ENCODE measurements at regions not wholly inside any gene's neighbourhood (a gene's known extent, or its start where the extent isn't known, plus 50 kb on each side); places are given as distances from the start of the nearest gene placed in this dataset.

- H2BK20ac ChIP-seq (ENCODE audit: low read depth, low read length): no peak overlapping the region
- H4K20me1 ChIP-seq (ENCODE audit: insufficient read depth, low read length): no peaks in the 10 kb centered on the region
- CTCF ChIA-PET: interaction anchor here (1.2 kb wide), 1 partner anchor 11 kb away, joined by 3 read pairs; no protein-coding TSS in a partner anchor
- no peak overlapping the region for H2AFZ ChIP-seq (replicated peaks; ENCODE audit: low read length, poor library complexity)
- no peak overlapping the region for H4K5ac ChIP-seq (ENCODE audit: low read depth, low read length)
- H3K9ac ChIP-seq (ENCODE audit: low read depth, low read length): no peak overlapping the region
- DNase-seq: no peak
- H3K9me3 ChIP-seq (ENCODE audit: control insufficient read depth, insufficient read depth, low read length): no peaks in the 10 kb centered on the region
- no peak overlapping the region for H3K27ac ChIP-seq (ENCODE audit: insufficient read depth, low read length)
- no peak overlapping the region for H3K4me3 ChIP-seq (ENCODE audit: insufficient read depth, low read depth, low read length)
- no peak overlapping the region for H3K4ac ChIP-seq (ENCODE audit: low read depth, low read length)
- H3K36me3 ChIP-seq (ENCODE audit: control insufficient read depth, insufficient read depth, low read length): no peaks in the 10 kb centered on the region
- no peaks in the 10 kb centered on the region; the same call in 1 of the 2 replicates for H3K27me3 ChIP-seq (ENCODE audit: control insufficient read depth, insufficient read depth, low read length)
- POLR2A ChIA-PET (ENCODE audit: unreplicated experiment): no interaction called here
- H4K91ac ChIP-seq (ENCODE audit: insufficient read depth, low read depth, low read length): no peak overlapping the region
- H2BK5ac ChIP-seq (ENCODE audit: low read depth, low read length, poor library complexity, severe bottlenecking): no peak overlapping the region
- no peak overlapping the region for H3K4me2 ChIP-seq (ENCODE audit: low read depth, low read length)
- no peaks in the 10 kb centered on the region for H3K4me1 ChIP-seq (ENCODE audit: control insufficient read depth, insufficient read depth, low read length)
- H3K79me1 ChIP-seq (ENCODE audit: low read depth in 1 of 2, low read length in 2 of 2): no peaks in the 10 kb centered on the region
- no TSS peak for BruUV-seq (replicated peaks)
- no peak overlapping the region for H3K23ac ChIP-seq (ENCODE audit: low read depth, low read length)
- H4K8ac ChIP-seq (ENCODE audit: low read depth in 2 of 2, low read length in 2 of 2): no peak overlapping the region
- dilution Hi-C loops (cut with HindIII; ENCODE audit: low sequenced_read_pairs, unreplicated experiment): no loop called here
- no CpG with 5 or more reads among the region's 4 CpGs for WGBS, 2 experiments (ENCODE audit: extremely low coverage in 2 of 2, insufficient read length in 1 of 2)
- no peak overlapping the region for H2BK120ac ChIP-seq (ENCODE audit: low read depth, low read length)
- TF ChIP-seq RCOR1 (IDR thresholded peaks at IDR 0.05; ENCODE audit: insufficient replicate concordance, low read length) (no peak), MXI1 (IDR thresholded peaks at IDR 0.05; ENCODE audit: borderline replicate concordance, low read depth, low read length) (no peak), CHD1 (IDR thresholded peaks at IDR 0.05; ENCODE audit: low read depth, low read length) (no peak), SMC3 (IDR thresholded peaks at IDR 0.05; ENCODE audit: low read depth, low read length) (no peak), FOS (IDR thresholded peaks at IDR 0.05; ENCODE audit: low read depth, low read length) (no peak), POLR2A (IDR thresholded peaks at IDR 0.05; ENCODE audit: low read depth, low read length) (no peak), NFE2L2 (IDR thresholded peaks at IDR 0.05; ENCODE audit: low read depth, low read length) (no peak), USF2 (IDR thresholded peaks at IDR 0.05; ENCODE audit: low read depth, low read length) (no peak)
- TF ChIP-seq, protein P1, sequence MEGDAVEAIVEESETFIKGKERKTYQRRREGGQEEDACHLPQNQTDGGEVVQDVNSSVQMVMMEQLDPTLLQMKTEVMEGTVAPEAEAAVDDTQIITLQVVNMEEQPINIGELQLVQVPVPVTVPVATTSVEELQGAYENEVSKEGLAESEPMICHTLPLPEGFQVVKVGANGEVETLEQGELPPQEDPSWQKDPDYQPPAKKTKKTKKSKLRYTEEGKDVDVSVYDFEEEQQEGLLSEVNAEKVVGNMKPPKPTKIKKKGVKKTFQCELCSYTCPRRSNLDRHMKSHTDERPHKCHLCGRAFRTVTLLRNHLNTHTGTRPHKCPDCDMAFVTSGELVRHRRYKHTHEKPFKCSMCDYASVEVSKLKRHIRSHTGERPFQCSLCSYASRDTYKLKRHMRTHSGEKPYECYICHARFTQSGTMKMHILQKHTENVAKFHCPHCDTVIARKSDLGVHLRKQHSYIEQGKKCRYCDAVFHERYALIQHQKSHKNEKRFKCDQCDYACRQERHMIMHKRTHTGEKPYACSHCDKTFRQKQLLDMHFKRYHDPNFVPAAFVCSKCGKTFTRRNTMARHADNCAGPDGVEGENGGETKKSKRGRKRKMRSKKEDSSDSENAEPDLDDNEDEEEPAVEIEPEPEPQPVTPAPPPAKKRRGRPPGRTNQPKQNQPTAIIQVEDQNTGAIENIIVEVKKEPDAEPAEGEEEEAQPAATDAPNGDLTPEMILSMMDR (conservative IDR thresholded peaks at IDR 0.05; ENCODE audit: low read depth, low read length): no peak
- TF ChIP-seq, protein P2, sequence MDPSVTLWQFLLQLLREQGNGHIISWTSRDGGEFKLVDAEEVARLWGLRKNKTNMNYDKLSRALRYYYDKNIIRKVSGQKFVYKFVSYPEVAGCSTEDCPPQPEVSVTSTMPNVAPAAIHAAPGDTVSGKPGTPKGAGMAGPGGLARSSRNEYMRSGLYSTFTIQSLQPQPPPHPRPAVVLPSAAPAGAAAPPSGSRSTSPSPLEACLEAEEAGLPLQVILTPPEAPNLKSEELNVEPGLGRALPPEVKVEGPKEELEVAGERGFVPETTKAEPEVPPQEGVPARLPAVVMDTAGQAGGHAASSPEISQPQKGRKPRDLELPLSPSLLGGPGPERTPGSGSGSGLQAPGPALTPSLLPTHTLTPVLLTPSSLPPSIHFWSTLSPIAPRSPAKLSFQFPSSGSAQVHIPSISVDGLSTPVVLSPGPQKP (IDR thresholded peaks at IDR 0.05; ENCODE audit: borderline replicate concordance, low read depth, low read length): no peak
- no peak overlapping the region for H2AK5ac ChIP-seq (ENCODE audit: low read depth, low read length)
- in situ Hi-C loops (cut with MboI; ENCODE audit: low sequenced_read_pairs): no loop called here
- intact Hi-C loops (cut with micrococcal nuclease): no loop called here
- no peak overlapping the region for H2AK9ac ChIP-seq (replicated peaks; ENCODE audit: low read depth, low read length, poor library complexity)
- no peak overlapping the region for H2BK15ac ChIP-seq (ENCODE audit: low read depth, low read length)
- H3K56ac ChIP-seq (ENCODE audit: extremely low read depth, insufficient read depth, low read length): no peak overlapping the region
- no peaks in the 10 kb centered on the region for H3K9me1 ChIP-seq (ENCODE audit: insufficient read depth, low read length)
- ATAC-seq (ENCODE audit: low read depth): no peak
- H3K18ac ChIP-seq (ENCODE audit: low read depth, low read length): no peak overlapping the region
- no peak overlapping the region for H3K14ac ChIP-seq (replicated peaks; ENCODE audit: low read depth, low read length)
Measured at GRCh38 chr1:168428063-168428731, 115.6 kb downstream of the XCL2 start.
